HEK293 (cell line): ENCODE measurements at regions not wholly inside any gene's neighbourhood (a gene's known extent, or its start where the extent isn't known, plus 50 kb on each side); places are given as distances from the start of the nearest gene placed in this dataset.

ENCODE experiments used
- GFI1B ChIP-seq: fragments of 450-650 bp; formaldehyde crosslinking; IDR thresholded peaks from 2 replicates; pipeline ENCODE4 v1.5.1; 2016; ENCODE audit warnings: missing biosample characterization, missing genetic modification characterization
- GLI4 ChIP-seq: fragments of 450-650 bp; formaldehyde crosslinking; IDR thresholded peaks from 2 replicates; pipeline ENCODE4 v1.5.1; 2016; ENCODE audit warnings: missing biosample characterization, missing genetic modification characterization
- HOXD13 ChIP-seq: sonication (generic); formaldehyde crosslinking; IDR thresholded peaks from 2 replicates; pipeline ENCODE4 v1.8.0; 2022; ENCODE audit warnings: missing genetic modification reagents, borderline replicate concordance
- KLF8 ChIP-seq: fragments of 450-650 bp; formaldehyde crosslinking; IDR thresholded peaks from 2 replicates; pipeline ENCODE4 v1.5.1; 2016; ENCODE audit warnings: missing biosample characterization, missing genetic modification characterization
- OSR2 ChIP-seq: fragments of 450-650 bp; formaldehyde crosslinking; IDR thresholded peaks from 2 replicates; pipeline ENCODE4 v1.5.1; 2016; ENCODE audit warnings: missing biosample characterization, missing genetic modification characterization
- OVOL3 ChIP-seq: fragments of 450-650 bp; formaldehyde crosslinking; IDR thresholded peaks from 2 replicates; pipeline ENCODE4 v1.5.1; 2016; ENCODE audit warnings: missing biosample characterization, missing genetic modification characterization
- REPIN1 ChIP-seq: fragments of 450-650 bp; formaldehyde crosslinking; IDR thresholded peaks from 2 replicates; pipeline ENCODE4 v1.5.1; 2017; ENCODE audit warnings: missing biosample characterization, missing genetic modification characterization, low read depth
- SCRT1 ChIP-seq: fragments of 450-650 bp; formaldehyde crosslinking; IDR thresholded peaks from 2 replicates; pipeline ENCODE4 v1.5.1; 2016; ENCODE audit warnings: missing biosample characterization, missing genetic modification characterization, borderline replicate concordance
- YY1 ChIP-seq: fragments of 450-650 bp; formaldehyde crosslinking; IDR thresholded peaks from 2 replicates; pipeline ENCODE4 v1.5.1; 2018; ENCODE audit warnings: missing biosample characterization, missing genetic modification characterization
- ZBTB17 ChIP-seq: fragments of 450-650 bp; formaldehyde crosslinking; IDR thresholded peaks from 2 replicates; pipeline ENCODE4 v1.5.1; 2016; ENCODE audit warnings: missing biosample characterization, missing genetic modification characterization
- ZBTB20 ChIP-seq: fragments of 450-650 bp; formaldehyde crosslinking; IDR thresholded peaks from 2 replicates; pipeline ENCODE4 v1.5.1; 2016; ENCODE audit warnings: missing biosample characterization, missing genetic modification characterization
- ZBTB7A ChIP-seq: fragments of 450-650 bp; formaldehyde crosslinking; IDR thresholded peaks from 2 replicates; pipeline ENCODE4 v1.5.1; 2016; ENCODE audit warnings: low read depth, missing biosample characterization, missing genetic modification characterization
- ZNF114 ChIP-seq: fragments of 450-650 bp; formaldehyde crosslinking; IDR thresholded peaks from 2 replicates; pipeline ENCODE4 v1.5.0; 2017; ENCODE audit warnings: missing biosample characterization, missing genetic modification characterization
- ZNF184 ChIP-seq: fragments of 450-650 bp; IDR thresholded peaks from 2 replicates; pipeline ENCODE4 v1.5.1; 2018; ENCODE audit warnings: missing biosample characterization, mild to moderate bottlenecking, missing genetic modification characterization
- ZNF214 ChIP-seq: fragments of 450-650 bp; formaldehyde crosslinking; IDR thresholded peaks from 2 replicates; pipeline ENCODE4 v1.5.1; 2017; ENCODE audit warnings: missing biosample characterization, mild to moderate bottlenecking, missing genetic modification characterization, borderline replicate concordance
- ZNF354C ChIP-seq: fragments of 450-650 bp; formaldehyde crosslinking; IDR thresholded peaks from 2 replicates; pipeline ENCODE4 v1.5.1; 2016; ENCODE audit warnings: missing biosample characterization, missing genetic modification characterization, low read depth, borderline replicate concordance
- ZNF423 ChIP-seq: fragments of 450-650 bp; formaldehyde crosslinking; IDR thresholded peaks from 2 replicates; pipeline ENCODE4 v1.5.1; 2016; ENCODE audit warnings: missing biosample characterization, missing genetic modification characterization
- ZNF501 ChIP-seq: fragments of 450-650 bp; formaldehyde crosslinking; IDR thresholded peaks from 2 replicates; pipeline ENCODE4 v1.5.1; 2016; ENCODE audit warnings: missing biosample characterization, missing genetic modification characterization
- ZNF660 ChIP-seq: fragments of 450-650 bp; IDR thresholded peaks from 2 replicates; pipeline ENCODE4 v1.5.1; 2018; ENCODE audit warnings: missing biosample characterization, mild to moderate bottlenecking, missing genetic modification characterization
- ZNF768 ChIP-seq: fragments of 450-650 bp; formaldehyde crosslinking; IDR thresholded peaks from 2 replicates; pipeline ENCODE4 v1.5.1; 2018; ENCODE audit warnings: missing biosample characterization, mild to moderate bottlenecking, missing genetic modification characterization
- TF ChIP-seq, protein P1 (sequence below): fragments of 450-650 bp; formaldehyde crosslinking; IDR thresholded peaks from 2 replicates; pipeline ENCODE4 v1.5.1; 2016; ENCODE audit warnings: missing biosample characterization, missing genetic modification characterization, borderline replicate concordance
- TF ChIP-seq, protein P2 (sequence below): fragments of 450-650 bp; formaldehyde crosslinking; IDR thresholded peaks from 2 replicates; pipeline ENCODE4 v1.5.1; 2016; ENCODE audit warnings: missing biosample characterization, missing genetic modification characterization, borderline replicate concordance
- TF ChIP-seq, protein P3 (sequence below): sonication (generic); formaldehyde crosslinking; IDR thresholded peaks from 2 replicates; pipeline ENCODE4 v1.8.1; 2022; ENCODE audit warnings: mild to moderate bottlenecking, moderate library complexity, missing genetic modification reagents
- TF ChIP-seq, protein P4 (sequence below): fragments of 450-650 bp; formaldehyde crosslinking; IDR thresholded peaks from 2 replicates; pipeline ENCODE4 v1.5.1; 2016; ENCODE audit warnings: missing biosample characterization, missing genetic modification characterization
- TF ChIP-seq, protein P5 (sequence below): fragments of 450-650 bp; formaldehyde crosslinking; IDR thresholded peaks from 2 replicates; pipeline ENCODE4 v1.5.1; 2016; ENCODE audit warnings: missing biosample characterization, missing genetic modification characterization

DNA sequence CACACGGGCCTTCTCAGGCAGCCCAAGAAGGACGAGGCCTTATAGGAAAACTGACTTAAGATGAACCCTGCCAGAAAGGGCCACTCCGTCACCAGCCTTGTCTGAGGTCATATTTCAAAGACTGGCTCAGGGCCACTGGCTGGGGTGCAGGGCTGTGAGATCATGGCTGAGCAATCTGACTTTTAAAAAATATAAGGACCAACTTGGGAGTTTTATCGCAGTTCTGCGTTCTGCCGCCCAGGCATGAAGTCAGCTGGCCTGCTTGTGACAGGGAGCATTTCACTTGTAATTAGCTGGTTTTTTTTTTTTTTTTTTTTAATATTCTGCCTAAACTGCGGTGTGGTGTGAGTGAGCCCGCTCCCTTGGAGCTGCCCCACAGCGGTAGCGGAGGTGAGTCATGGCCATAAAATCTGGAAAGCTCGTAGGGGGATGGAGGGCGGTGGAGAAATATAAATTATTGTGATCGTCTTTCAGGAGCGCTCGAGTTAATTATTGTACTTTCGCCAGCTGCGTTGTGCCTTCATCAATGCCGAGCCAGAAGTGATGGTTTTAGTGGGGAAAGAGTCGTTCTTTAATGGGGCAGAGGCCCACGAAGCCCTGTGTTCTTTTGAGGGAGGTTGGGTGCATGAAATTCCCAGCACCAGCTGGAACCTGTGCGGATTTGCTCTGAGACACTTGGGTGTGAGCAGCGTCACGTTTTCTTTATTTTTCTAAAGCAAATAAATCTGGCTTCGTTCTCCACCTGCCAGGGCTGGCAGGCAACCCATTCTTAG is 231.9 kb downstream of the C12orf75 start (continued):
- TF ChIP-seq, protein P1, sequence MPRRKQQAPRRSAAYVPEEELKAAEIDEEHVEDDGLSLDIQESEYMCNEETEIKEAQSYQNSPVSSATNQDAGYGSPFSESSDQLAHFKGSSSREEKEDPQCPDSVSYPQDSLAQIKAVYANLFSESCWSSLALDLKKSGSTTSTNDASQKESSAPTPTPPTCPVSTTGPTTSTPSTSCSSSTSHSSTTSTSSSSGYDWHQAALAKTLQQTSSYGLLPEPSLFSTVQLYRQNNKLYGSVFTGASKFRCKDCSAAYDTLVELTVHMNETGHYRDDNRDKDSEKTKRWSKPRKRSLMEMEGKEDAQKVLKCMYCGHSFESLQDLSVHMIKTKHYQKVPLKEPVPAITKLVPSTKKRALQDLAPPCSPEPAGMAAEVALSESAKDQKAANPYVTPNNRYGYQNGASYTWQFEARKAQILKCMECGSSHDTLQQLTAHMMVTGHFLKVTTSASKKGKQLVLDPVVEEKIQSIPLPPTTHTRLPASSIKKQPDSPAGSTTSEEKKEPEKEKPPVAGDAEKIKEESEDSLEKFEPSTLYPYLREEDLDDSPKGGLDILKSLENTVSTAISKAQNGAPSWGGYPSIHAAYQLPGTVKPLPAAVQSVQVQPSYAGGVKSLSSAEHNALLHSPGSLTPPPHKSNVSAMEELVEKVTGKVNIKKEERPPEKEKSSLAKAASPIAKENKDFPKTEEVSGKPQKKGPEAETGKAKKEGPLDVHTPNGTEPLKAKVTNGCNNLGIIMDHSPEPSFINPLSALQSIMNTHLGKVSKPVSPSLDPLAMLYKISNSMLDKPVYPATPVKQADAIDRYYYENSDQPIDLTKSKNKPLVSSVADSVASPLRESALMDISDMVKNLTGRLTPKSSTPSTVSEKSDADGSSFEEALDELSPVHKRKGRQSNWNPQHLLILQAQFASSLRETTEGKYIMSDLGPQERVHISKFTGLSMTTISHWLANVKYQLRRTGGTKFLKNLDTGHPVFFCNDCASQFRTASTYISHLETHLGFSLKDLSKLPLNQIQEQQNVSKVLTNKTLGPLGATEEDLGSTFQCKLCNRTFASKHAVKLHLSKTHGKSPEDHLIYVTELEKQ = peak; percentile 66
- TF ChIP-seq, protein P2, sequence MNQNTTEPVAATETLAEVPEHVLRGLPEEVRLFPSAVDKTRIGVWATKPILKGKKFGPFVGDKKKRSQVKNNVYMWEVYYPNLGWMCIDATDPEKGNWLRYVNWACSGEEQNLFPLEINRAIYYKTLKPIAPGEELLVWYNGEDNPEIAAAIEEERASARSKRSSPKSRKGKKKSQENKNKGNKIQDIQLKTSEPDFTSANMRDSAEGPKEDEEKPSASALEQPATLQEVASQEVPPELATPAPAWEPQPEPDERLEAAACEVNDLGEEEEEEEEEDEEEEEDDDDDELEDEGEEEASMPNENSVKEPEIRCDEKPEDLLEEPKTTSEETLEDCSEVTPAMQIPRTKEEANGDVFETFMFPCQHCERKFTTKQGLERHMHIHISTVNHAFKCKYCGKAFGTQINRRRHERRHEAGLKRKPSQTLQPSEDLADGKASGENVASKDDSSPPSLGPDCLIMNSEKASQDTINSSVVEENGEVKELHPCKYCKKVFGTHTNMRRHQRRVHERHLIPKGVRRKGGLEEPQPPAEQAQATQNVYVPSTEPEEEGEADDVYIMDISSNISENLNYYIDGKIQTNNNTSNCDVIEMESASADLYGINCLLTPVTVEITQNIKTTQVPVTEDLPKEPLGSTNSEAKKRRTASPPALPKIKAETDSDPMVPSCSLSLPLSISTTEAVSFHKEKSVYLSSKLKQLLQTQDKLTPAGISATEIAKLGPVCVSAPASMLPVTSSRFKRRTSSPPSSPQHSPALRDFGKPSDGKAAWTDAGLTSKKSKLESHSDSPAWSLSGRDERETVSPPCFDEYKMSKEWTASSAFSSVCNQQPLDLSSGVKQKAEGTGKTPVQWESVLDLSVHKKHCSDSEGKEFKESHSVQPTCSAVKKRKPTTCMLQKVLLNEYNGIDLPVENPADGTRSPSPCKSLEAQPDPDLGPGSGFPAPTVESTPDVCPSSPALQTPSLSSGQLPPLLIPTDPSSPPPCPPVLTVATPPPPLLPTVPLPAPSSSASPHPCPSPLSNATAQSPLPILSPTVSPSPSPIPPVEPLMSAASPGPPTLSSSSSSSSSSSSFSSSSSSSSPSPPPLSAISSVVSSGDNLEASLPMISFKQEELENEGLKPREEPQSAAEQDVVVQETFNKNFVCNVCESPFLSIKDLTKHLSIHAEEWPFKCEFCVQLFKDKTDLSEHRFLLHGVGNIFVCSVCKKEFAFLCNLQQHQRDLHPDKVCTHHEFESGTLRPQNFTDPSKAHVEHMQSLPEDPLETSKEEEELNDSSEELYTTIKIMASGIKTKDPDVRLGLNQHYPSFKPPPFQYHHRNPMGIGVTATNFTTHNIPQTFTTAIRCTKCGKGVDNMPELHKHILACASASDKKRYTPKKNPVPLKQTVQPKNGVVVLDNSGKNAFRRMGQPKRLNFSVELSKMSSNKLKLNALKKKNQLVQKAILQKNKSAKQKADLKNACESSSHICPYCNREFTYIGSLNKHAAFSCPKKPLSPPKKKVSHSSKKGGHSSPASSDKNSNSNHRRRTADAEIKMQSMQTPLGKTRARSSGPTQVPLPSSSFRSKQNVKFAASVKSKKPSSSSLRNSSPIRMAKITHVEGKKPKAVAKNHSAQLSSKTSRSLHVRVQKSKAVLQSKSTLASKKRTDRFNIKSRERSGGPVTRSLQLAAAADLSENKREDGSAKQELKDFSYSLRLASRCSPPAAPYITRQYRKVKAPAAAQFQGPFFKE (tag by site-specific recombination) = no peak
- TF ChIP-seq, protein P3, sequence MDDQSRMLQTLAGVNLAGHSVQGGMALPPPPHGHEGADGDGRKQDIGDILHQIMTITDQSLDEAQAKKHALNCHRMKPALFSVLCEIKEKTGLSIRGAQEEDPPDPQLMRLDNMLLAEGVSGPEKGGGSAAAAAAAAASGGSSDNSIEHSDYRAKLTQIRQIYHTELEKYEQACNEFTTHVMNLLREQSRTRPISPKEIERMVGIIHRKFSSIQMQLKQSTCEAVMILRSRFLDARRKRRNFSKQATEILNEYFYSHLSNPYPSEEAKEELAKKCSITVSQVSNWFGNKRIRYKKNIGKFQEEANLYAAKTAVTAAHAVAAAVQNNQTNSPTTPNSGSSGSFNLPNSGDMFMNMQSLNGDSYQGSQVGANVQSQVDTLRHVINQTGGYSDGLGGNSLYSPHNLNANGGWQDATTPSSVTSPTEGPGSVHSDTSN (CRISPR knock-in tag) = no peak
- peak; percentile 27; the same call in 1 of the 2 replicates for TF ChIP-seq ZNF660 (tag by site-specific recombination)
- peak; percentile 60; the same call in 1 of the 2 replicates for TF ChIP-seq GFI1B (tag by site-specific recombination)
- no peak for TF ChIP-seq ZNF184 (tag by site-specific recombination)
- TF ChIP-seq KLF8 = peak; percentile 77
- TF ChIP-seq, protein P4, sequence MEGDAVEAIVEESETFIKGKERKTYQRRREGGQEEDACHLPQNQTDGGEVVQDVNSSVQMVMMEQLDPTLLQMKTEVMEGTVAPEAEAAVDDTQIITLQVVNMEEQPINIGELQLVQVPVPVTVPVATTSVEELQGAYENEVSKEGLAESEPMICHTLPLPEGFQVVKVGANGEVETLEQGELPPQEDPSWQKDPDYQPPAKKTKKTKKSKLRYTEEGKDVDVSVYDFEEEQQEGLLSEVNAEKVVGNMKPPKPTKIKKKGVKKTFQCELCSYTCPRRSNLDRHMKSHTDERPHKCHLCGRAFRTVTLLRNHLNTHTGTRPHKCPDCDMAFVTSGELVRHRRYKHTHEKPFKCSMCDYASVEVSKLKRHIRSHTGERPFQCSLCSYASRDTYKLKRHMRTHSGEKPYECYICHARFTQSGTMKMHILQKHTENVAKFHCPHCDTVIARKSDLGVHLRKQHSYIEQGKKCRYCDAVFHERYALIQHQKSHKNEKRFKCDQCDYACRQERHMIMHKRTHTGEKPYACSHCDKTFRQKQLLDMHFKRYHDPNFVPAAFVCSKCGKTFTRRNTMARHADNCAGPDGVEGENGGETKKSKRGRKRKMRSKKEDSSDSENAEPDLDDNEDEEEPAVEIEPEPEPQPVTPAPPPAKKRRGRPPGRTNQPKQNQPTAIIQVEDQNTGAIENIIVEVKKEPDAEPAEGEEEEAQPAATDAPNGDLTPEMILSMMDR = no peak
- TF ChIP-seq ZNF214 (tag by site-specific recombination) = no peak
- no peak for TF ChIP-seq GLI4 (tag by site-specific recombination)
- TF ChIP-seq ZBTB7A = no peak
- no peak for TF ChIP-seq ZNF423 (tag by site-specific recombination)
- 0 out of 2 replicates have a peak, but pooled peaks have one; percentile 26 for TF ChIP-seq YY1 (tag by site-specific recombination)
- TF ChIP-seq OVOL3 (tag by site-specific recombination) = 0 out of 2 replicates have a peak, but pooled peaks have one; percentile 37
- TF ChIP-seq ZNF501 (tag by site-specific recombination) = no peak; the same call in 1 of the 2 replicates
- peak; percentile 91 for TF ChIP-seq OSR2 (tag by site-specific recombination)
- no peak for TF ChIP-seq ZNF114 (tag by site-specific recombination)
- TF ChIP-seq ZNF354C (tag by site-specific recombination) = no peak
- TF ChIP-seq SCRT1 (tag by site-specific recombination) = no peak
- no peak for TF ChIP-seq HOXD13 (CRISPR knock-in tag)
- TF ChIP-seq ZNF768 (tag by site-specific recombination) = no peak
- no peak; the same call in 1 of the 2 replicates for TF ChIP-seq ZBTB20
- TF ChIP-seq, protein P5, sequence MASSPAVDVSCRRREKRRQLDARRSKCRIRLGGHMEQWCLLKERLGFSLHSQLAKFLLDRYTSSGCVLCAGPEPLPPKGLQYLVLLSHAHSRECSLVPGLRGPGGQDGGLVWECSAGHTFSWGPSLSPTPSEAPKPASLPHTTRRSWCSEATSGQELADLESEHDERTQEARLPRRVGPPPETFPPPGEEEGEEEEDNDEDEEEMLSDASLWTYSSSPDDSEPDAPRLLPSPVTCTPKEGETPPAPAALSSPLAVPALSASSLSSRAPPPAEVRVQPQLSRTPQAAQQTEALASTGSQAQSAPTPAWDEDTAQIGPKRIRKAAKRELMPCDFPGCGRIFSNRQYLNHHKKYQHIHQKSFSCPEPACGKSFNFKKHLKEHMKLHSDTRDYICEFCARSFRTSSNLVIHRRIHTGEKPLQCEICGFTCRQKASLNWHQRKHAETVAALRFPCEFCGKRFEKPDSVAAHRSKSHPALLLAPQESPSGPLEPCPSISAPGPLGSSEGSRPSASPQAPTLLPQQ (tag by site-specific recombination) = peak; percentile 61
- no peak; the same call in 1 of the 2 replicates for TF ChIP-seq REPIN1 (tag by site-specific recombination)
- peak; percentile 88 for TF ChIP-seq ZBTB17 (tag by site-specific recombination)
